Panc1 (cell line): ENCODE measurements at regions not wholly inside any gene's neighbourhood (a gene's known extent, or its start where the extent isn't known, plus 50 kb on each side); places are given as distances from the start of the nearest gene placed in this dataset.

Source experiments
- POLR2AphosphoS5 ChIP-seq: IDR thresholded peaks from 2 replicates; pipeline ENCODE4 v1.6.1; 2012; ENCODE audit warnings: mild to moderate bottlenecking, low read depth, low read length, moderate library complexity
- SIN3A ChIP-seq: IDR thresholded peaks from 2 replicates; pipeline ENCODE4 v1.6.1; 2012; ENCODE audit warnings: low read depth, mild to moderate bottlenecking, low read length, moderate library complexity, borderline replicate concordance; ENCODE audit not compliant: insufficient read depth
- TCF7L2 ChIP-seq: IDR thresholded peaks from 2 replicates; pipeline ENCODE4 v1.6.1; 2011; ENCODE audit warnings: mild to moderate bottlenecking, low read depth, low read length, inconsistent platforms
- TF ChIP-seq, protein P1 (sequence below): fragments of 450-650 bp; IDR thresholded peaks from 2 replicates; pipeline ENCODE4 v1.5.1; 2017; ENCODE audit warnings: mild to moderate bottlenecking
- TF ChIP-seq, protein P2 (sequence below), 2 experiments: IDR thresholded peaks; 2 replicates each; pipeline ENCODE4 v1.6.1; 2011 to 2012; ENCODE audit warnings: low read depth in 2 of 2, control low read depth in 1 of 2, low read length in 1 of 2, mild to moderate bottlenecking in 1 of 2, moderate library complexity in 1 of 2; ENCODE audit not compliant: insufficient read depth in 1 of 2

DNA sequence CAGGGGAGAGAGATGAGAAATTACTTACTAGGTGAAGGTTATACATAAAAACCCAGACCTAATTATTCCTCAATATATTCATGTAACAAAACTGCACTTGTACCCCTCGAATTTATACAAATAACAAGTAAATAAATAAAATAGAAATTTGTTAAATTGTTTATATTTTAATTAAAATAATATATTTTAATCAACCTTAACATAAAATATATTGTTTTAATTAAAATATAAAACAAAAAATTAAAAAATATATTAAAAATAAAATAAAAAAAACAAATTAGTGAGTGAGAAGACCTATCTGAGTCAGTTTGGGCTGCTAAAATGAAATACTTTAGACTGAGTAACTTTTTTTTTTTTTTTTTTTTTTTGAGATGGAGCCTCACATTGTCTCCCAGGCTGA is 87.4 kb upstream of the PCDH7 start:
- TF ChIP-seq, protein P1, sequence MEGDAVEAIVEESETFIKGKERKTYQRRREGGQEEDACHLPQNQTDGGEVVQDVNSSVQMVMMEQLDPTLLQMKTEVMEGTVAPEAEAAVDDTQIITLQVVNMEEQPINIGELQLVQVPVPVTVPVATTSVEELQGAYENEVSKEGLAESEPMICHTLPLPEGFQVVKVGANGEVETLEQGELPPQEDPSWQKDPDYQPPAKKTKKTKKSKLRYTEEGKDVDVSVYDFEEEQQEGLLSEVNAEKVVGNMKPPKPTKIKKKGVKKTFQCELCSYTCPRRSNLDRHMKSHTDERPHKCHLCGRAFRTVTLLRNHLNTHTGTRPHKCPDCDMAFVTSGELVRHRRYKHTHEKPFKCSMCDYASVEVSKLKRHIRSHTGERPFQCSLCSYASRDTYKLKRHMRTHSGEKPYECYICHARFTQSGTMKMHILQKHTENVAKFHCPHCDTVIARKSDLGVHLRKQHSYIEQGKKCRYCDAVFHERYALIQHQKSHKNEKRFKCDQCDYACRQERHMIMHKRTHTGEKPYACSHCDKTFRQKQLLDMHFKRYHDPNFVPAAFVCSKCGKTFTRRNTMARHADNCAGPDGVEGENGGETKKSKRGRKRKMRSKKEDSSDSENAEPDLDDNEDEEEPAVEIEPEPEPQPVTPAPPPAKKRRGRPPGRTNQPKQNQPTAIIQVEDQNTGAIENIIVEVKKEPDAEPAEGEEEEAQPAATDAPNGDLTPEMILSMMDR, result no peak
- TF ChIP-seq POLR2AphosphoS5 (no peak), SIN3A (no peak), TCF7L2 (no peak)
- TF ChIP-seq, protein P2, sequence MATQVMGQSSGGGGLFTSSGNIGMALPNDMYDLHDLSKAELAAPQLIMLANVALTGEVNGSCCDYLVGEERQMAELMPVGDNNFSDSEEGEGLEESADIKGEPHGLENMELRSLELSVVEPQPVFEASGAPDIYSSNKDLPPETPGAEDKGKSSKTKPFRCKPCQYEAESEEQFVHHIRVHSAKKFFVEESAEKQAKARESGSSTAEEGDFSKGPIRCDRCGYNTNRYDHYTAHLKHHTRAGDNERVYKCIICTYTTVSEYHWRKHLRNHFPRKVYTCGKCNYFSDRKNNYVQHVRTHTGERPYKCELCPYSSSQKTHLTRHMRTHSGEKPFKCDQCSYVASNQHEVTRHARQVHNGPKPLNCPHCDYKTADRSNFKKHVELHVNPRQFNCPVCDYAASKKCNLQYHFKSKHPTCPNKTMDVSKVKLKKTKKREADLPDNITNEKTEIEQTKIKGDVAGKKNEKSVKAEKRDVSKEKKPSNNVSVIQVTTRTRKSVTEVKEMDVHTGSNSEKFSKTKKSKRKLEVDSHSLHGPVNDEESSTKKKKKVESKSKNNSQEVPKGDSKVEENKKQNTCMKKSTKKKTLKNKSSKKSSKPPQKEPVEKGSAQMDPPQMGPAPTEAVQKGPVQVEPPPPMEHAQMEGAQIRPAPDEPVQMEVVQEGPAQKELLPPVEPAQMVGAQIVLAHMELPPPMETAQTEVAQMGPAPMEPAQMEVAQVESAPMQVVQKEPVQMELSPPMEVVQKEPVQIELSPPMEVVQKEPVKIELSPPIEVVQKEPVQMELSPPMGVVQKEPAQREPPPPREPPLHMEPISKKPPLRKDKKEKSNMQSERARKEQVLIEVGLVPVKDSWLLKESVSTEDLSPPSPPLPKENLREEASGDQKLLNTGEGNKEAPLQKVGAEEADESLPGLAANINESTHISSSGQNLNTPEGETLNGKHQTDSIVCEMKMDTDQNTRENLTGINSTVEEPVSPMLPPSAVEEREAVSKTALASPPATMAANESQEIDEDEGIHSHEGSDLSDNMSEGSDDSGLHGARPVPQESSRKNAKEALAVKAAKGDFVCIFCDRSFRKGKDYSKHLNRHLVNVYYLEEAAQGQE (IDR thresholded peaks at IDR 0.05; ENCODE audit: insufficient read depth in 1 of 2, low read depth in 2 of 2, low read length in 1 of 2), result no peak
